AG10803 (cell line): ENCODE measurements at regions not wholly inside any gene's neighbourhood (a gene's known extent, or its start where the extent isn't known, plus 50 kb on each side); places are given as distances from the start of the nearest gene placed in this dataset.
A peak's percentile ranks its signal among the peaks of the same experiment; 100 is the strongest.

ENCODE experiments used
- DNase-seq: peaks from one replicate; pipeline ENCODE4 v3.0.0; 2010; ENCODE audit warnings: low read depth
- H3K4me3 ChIP-seq: 2 replicates; pipeline ENCODE4 v1.5.1; 2011; ENCODE audit warnings: mild to moderate bottlenecking, low read length, control low read depth
- TF ChIP-seq, protein P1 (sequence below): conservative IDR thresholded peaks from 2 replicates; pipeline ENCODE4 v1.5.1; 2011; ENCODE audit warnings: mild to moderate bottlenecking, low read length, control low read depth, inconsistent platforms

DNA sequence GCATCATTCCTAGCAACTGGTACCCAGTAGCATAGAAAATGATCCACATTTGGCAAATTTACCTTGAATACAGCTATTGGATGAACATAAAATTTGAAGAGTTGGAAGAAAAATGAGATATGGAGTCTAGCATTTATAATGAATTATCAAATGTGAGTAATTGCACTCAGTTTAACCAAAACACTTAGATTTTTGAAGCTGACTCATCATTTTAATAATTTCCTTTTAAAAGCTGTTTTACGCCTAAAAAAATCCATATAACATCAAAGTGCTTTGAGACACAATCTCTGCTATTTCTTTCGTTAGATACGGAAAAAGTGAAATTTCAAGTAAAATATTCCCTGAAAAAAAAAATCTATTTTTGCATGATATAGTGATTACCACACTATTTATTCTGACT is 767.4 kb downstream of the ROBO2 start:
- TF ChIP-seq, protein P1, sequence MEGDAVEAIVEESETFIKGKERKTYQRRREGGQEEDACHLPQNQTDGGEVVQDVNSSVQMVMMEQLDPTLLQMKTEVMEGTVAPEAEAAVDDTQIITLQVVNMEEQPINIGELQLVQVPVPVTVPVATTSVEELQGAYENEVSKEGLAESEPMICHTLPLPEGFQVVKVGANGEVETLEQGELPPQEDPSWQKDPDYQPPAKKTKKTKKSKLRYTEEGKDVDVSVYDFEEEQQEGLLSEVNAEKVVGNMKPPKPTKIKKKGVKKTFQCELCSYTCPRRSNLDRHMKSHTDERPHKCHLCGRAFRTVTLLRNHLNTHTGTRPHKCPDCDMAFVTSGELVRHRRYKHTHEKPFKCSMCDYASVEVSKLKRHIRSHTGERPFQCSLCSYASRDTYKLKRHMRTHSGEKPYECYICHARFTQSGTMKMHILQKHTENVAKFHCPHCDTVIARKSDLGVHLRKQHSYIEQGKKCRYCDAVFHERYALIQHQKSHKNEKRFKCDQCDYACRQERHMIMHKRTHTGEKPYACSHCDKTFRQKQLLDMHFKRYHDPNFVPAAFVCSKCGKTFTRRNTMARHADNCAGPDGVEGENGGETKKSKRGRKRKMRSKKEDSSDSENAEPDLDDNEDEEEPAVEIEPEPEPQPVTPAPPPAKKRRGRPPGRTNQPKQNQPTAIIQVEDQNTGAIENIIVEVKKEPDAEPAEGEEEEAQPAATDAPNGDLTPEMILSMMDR = no peak
- DNase-seq = no peak
- H3K4me3 ChIP-seq = no peak overlapping the region

DNA sequence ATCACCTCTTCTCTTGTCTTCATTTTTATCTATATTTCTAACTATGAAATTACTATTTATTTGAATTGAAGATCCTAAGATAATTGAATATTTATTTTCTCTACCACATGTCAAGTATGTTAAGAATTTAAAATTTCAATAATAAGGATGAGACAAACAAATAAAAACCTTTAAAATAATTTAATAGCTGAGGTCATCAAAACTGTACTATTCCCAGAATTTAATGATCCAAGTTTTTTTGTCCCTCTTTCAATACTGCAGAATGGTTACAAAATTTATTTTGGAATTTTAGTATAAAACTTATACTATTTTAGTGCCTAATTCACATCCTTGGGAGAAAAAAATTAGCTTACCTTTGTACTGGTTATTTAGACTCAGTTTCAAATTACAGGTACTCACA is 774.9 kb downstream of the ROBO2 start:
- no peak for DNase-seq
- no peak overlapping the region for H3K4me3 ChIP-seq
- TF ChIP-seq, protein P1 = no peak

DNA sequence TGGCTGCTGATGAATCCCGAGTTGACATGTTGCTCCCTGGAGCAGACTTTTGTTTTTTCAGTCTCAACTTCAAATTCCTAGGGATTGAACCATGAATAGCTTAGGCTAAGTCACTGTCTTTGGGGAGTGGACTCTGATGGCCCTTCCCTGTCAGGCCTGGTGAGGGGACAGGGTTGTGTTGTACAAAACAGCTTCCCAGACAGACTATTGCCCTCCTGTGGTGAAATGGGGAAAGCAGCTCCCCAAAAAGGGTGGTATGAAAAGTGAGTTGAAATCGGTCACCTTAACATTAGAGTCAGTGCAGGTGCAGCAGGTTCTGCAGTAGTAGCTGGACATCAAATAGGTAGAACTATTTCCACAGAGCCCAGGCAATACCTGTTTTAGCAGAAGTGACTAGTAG is 775.6 kb downstream of the ROBO2 start:
- no peak for DNase-seq
- H3K4me3 ChIP-seq = no peak overlapping the region
- TF ChIP-seq, protein P1 = peak; percentile 17; the same call in 1 of the 2 replicates

DNA sequence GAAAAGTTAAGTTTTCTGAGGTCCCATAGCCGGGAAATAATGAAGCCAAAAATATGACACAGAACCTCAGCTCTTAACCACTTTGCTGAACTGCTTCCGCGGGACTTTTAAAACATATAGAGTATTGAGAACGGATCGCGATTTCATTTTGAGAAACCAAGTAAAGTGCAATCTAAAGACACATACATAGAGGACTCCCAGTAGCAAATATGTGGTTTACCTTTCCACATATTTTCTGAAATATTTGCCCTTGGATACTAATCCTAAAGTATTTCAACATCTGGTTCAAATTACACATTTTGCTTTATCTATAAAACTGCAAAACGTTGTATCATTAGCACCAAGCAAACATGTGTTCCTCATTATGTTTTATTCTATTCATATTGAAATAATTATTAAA is 776.5 kb downstream of the ROBO2 start:
- DNase-seq = no peak
- H3K4me3 ChIP-seq = no peak overlapping the region
- TF ChIP-seq, protein P1 = no peak

DNA sequence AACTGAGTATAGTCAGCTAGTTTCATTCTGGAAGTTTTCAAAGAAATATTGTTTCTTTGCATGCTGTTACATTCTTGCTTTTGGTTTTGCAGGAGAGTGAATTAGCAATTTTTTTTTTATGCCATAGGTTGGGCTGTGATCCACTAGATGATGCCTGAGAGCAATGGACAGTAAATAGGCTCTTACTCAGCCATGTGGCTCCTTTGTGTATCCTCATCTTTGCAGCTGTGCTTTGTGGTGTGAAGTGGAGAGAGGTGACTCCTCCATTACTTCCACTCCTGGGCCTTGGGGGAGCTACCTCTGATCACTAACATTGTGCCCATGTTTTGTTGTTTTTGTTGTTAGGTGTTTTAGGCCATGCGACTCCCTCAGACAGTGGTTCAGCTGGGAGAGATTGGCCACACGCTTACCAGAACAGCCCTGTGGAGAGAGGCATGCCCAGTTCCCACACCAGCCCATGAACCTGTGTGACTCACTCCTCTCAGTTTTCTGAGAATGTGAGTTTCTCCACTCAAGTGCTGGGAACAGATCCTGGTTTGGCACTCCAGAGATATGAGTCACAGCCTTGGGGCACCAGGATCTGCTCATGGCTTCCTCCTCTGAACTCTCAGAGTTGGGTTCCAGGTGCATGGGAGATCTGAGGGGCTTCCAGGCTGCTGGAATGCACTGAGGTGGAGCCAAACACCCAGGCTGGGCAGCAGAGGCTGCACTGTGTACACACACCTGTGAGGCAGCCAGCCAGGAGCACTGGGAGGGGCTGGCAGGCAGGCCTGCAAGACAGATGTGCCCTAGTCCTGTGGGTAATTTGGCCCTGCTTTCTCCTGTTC is 785.3 kb downstream of the ROBO2 start:
- TF ChIP-seq, protein P1 = no peak
- H3K4me3 ChIP-seq = no peak overlapping the region
- peak; percentile 55 for DNase-seq

DNA sequence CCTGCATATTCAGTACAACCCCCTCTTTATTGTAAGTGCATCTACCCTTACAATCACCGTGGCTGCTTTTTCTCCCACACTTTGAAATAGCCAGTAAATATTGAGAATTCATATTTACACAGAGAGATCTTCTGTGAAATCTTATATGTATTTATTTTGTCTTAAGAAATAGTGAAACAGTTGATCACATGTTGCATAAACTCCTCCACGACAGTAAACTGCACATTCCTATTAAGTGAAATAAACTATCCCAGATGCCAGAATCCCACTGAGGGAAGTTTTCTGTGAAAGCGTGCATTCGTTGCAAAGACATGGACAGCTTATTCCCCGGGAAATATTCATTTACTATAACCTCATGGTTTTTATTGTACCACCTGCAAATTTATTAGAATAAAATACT is 796.0 kb downstream of the ROBO2 start:
- no peak overlapping the region for H3K4me3 ChIP-seq
- peak; percentile 4 for DNase-seq
- TF ChIP-seq, protein P1 = no peak

DNA sequence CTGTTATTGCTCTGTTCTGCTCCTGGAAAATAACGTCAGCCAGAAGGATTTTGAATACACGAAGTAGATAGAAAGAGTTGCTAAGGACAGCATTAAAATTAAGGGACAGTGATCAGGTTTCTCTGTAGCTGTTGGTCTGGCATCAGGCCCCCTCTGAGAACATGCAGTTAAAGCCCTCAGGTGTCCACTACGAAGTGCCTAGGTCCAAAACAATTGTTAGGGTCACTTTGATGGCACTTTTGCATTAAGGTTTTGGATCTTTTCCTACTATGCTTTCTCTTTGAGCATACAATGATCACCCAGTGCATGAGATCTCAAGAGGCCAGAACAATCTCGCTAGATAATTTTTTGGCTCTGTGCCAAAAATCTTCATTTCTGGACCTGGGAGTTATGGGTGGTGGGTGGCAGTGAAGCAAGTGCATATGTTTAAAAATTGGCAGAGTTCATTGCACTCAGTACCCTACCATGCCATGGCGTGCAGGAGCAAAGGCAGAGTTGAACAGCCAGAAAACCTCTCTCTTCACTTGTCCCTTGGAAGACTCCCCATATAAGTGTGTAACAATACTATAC is 797.6 kb downstream of the ROBO2 start:
- DNase-seq = no peak
- TF ChIP-seq, protein P1 = no peak
- no peak overlapping the region for H3K4me3 ChIP-seq
